Hepatic stellate cell (primary cell): ENCODE measurements at regions not wholly inside any gene's neighbourhood (a gene's known extent, or its start where the extent isn't known, plus 50 kb on each side); places are given as distances from the start of the nearest gene placed in this dataset.
"Not testable (repeated sequence)": the region's sequence is repeated elsewhere in the genome, so short reads cannot be mapped to it uniquely, and the experiment has no call there.

Source experiments
- DNase-seq: peaks from one replicate; pipeline ENCODE4 v3.0.0; 2011; ENCODE audit warnings: low spot score

- DNase-seq: no peak
These were observed 199.7 kb downstream of the CRLF2 start for GRCh38 chrX:1012678-1013300.

- no peak for DNase-seq
These were observed 200.7 kb downstream of the CRLF2 start for GRCh38 chrX:1011691-1012283.

GRCh38 chrX:1009771-1010170 lies 202.7 kb downstream of the CRLF2 start:
- DNase-seq: no peak

- no peak for DNase-seq
These were observed 206.2 kb downstream of the CRLF2 start for GRCh38 chrX:1006156-1006730.

- DNase-seq: no peak
These were observed 209.8 kb downstream of the CRLF2 start for GRCh38 chrX:1002611-1003010.

GRCh38 chrX:997631-998137 lies 214.8 kb downstream of the CRLF2 start:
- DNase-seq: no peak

- DNase-seq: no peak
These were observed 217.7 kb downstream of the CRLF2 start for GRCh38 chrX:994780-995179.

GRCh38 chrX:989959-990510 lies 222.4 kb downstream of the CRLF2 start:
- peak; percentile 34 for DNase-seq

- DNase-seq: not testable (repeated sequence)
These were observed 223.9 kb downstream of the CRLF2 start for GRCh38 chrX:988530-988929.

GRCh38 chrX:981791-982626 lies 230.4 kb downstream of the CRLF2 start:
- no peak for DNase-seq

- no peak for DNase-seq
These were observed 231.7 kb downstream of the CRLF2 start for GRCh38 chrX:980587-981235.

- DNase-seq: not testable (repeated sequence)
These were observed 233.3 kb downstream of the CRLF2 start for GRCh38 chrX:979127-979526.

- no peak for DNase-seq
These were observed 239.3 kb downstream of the CRLF2 start for GRCh38 chrX:973010-973632.

- no peak for DNase-seq
These were observed 244.1 kb downstream of the CRLF2 start for GRCh38 chrX:968148-968965.

GRCh38 chrX:966396-967070 lies 245.9 kb downstream of the CRLF2 start:
- no peak for DNase-seq

- no peak for DNase-seq
These were observed 247.5 kb downstream of the CRLF2 start for GRCh38 chrX:964831-965416.

- DNase-seq: no peak
These were observed 251.6 kb downstream of the CRLF2 start for GRCh38 chrX:960821-961220.

- no peak for DNase-seq
These were observed 252.9 kb downstream of the CRLF2 start for GRCh38 chrX:959595-959994.

- not testable (repeated sequence) for DNase-seq
These were observed 257.2 kb downstream of the CRLF2 start for GRCh38 chrX:955168-955781.
